ENCODE measurements at regions not wholly inside any gene's neighbourhood (a gene's known extent, or its start where the extent isn't known, plus 50 kb on each side); places are given as distances from the start of the nearest gene placed in this dataset.

GRCh38 chr6:14428269-14428668 is 310.7 kb downstream of the CD83 start:
- CTCF ChIA-PET (ENCODE audit: low intra/inter-chr PET ratio, low total read pairs), result no interaction called here
- Histone ChIP-seq H3K27me3 (ENCODE audit: control insufficient read depth in 1 of 2, insufficient read depth in 2 of 2, low read length in 2 of 2) (no peaks in the 10 kb centered on the region; a peak in 1 of 5 replicates), H3K79me2 (ENCODE audit: insufficient read depth, low read length) (no peaks in the 10 kb centered on the region), H3K9ac (ENCODE audit: insufficient read depth, low read depth, low read length) (no peak overlapping the region), H3K4me2 (ENCODE audit: low read depth, low read length) (no peak overlapping the region), H3K4me3 (replicated peaks in 1 of 3; ENCODE audit: insufficient read depth in 1 of 3, low read depth in 2 of 3, low read length in 3 of 3) (no peak overlapping the region), H3K9me3 (ENCODE audit: low read length) (no peaks in the 10 kb centered on the region), H3K27ac (ENCODE audit: extremely low read length, insufficient read depth, low read length) (no peak overlapping the region), H2AFZ (ENCODE audit: low read length) (no peak overlapping the region), H3K4me1 (ENCODE audit: insufficient read depth, low read length) (no peaks in the 10 kb centered on the region), H3K36me3 (replicated peaks in 1 of 2; ENCODE audit: control insufficient read depth in 1 of 2, insufficient read depth in 2 of 2, low read length in 2 of 2) (no peaks in the 10 kb centered on the region), H4K20me1 (ENCODE audit: insufficient read depth, low read length) (no peaks in the 10 kb centered on the region)
- ATAC-seq (no peak), FAIRE-seq (no peak), DNase-seq (ENCODE audit: low spot score) (no peak)
- intact Hi-C loops (cut with micrococcal nuclease; ENCODE audit: unreplicated experiment) (no loop called here), in situ Hi-C loops (cut with HindIII; ENCODE audit: extremely low pct_ligation_motif_present, low pct_unique_long_range_greater_than_20kb) (no loop called here)
- 37% methylated on average over 3 of the region's 3 CpGs for WGBS (ENCODE audit: low lambda C conversion rate)
- POLR2A ChIA-PET, result no interaction called here
- no TSS peak for BruUV-seq (replicated peaks)
- TF ChIP-seq ZNF775 (CRISPR knock-in tag; IDR thresholded peaks at IDR 0.05; ENCODE audit: borderline replicate concordance) (no peak), FOSL1 (CRISPR knock-in tag; IDR thresholded peaks at IDR 0.05; ENCODE audit: borderline replicate concordance) (no peak), ZNF282 (IDR thresholded peaks at IDR 0.05; ENCODE audit: partially characterized antibody) (no peak), MATR3 (CRISPR knock-in tag; IDR thresholded peaks at IDR 0.05) (no peak), ZNF547 (CRISPR knock-in tag; IDR thresholded peaks at IDR 0.05) (no peak), ZNF562 (CRISPR knock-in tag; IDR thresholded peaks at IDR 0.05; ENCODE audit: borderline replicate concordance) (no peak), ZNF142 (CRISPR knock-in tag; IDR thresholded peaks at IDR 0.05) (no peak), GTF3A (CRISPR knock-in tag; conservative IDR thresholded peaks at IDR 0.05) (no peak), TBP (CRISPR knock-in tag; IDR thresholded peaks at IDR 0.05) (no peak), ZNF709 (CRISPR knock-in tag; IDR thresholded peaks at IDR 0.05) (no peak), GATAD1 (CRISPR knock-in tag; IDR thresholded peaks at IDR 0.05) (no peak), ZNF343 (CRISPR knock-in tag; IDR thresholded peaks at IDR 0.05) (no peak), ZNF549 (CRISPR knock-in tag; IDR thresholded peaks at IDR 0.05) (no peak), SMAD3 (CRISPR knock-in tag; IDR thresholded peaks at IDR 0.05) (no peak), HDAC1 (CRISPR knock-in tag; IDR thresholded peaks at IDR 0.05) (no peak), MED8 (CRISPR knock-in tag; IDR thresholded peaks at IDR 0.05; ENCODE audit: insufficient replicate concordance) (no peak)
- TF ChIP-seq, protein P1, sequence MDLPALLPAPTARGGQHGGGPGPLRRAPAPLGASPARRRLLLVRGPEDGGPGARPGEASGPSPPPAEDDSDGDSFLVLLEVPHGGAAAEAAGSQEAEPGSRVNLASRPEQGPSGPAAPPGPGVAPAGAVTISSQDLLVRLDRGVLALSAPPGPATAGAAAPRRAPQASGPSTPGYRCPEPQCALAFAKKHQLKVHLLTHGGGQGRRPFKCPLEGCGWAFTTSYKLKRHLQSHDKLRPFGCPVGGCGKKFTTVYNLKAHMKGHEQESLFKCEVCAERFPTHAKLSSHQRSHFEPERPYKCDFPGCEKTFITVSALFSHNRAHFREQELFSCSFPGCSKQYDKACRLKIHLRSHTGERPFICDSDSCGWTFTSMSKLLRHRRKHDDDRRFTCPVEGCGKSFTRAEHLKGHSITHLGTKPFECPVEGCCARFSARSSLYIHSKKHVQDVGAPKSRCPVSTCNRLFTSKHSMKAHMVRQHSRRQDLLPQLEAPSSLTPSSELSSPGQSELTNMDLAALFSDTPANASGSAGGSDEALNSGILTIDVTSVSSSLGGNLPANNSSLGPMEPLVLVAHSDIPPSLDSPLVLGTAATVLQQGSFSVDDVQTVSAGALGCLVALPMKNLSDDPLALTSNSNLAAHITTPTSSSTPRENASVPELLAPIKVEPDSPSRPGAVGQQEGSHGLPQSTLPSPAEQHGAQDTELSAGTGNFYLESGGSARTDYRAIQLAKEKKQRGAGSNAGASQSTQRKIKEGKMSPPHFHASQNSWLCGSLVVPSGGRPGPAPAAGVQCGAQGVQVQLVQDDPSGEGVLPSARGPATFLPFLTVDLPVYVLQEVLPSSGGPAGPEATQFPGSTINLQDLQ (CRISPR knock-in tag; IDR thresholded peaks at IDR 0.05), result no peak
- TF ChIP-seq, protein P2, sequence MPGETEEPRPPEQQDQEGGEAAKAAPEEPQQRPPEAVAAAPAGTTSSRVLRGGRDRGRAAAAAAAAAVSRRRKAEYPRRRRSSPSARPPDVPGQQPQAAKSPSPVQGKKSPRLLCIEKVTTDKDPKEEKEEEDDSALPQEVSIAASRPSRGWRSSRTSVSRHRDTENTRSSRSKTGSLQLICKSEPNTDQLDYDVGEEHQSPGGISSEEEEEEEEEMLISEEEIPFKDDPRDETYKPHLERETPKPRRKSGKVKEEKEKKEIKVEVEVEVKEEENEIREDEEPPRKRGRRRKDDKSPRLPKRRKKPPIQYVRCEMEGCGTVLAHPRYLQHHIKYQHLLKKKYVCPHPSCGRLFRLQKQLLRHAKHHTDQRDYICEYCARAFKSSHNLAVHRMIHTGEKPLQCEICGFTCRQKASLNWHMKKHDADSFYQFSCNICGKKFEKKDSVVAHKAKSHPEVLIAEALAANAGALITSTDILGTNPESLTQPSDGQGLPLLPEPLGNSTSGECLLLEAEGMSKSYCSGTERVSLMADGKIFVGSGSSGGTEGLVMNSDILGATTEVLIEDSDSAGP (CRISPR knock-in tag; IDR thresholded peaks at IDR 0.05; ENCODE audit: borderline replicate concordance), result no peak

Data from HepG2 (cell line).